ENCODE measurements at regions not wholly inside any gene's neighbourhood (a gene's known extent, or its start where the extent isn't known, plus 50 kb on each side); places are given as distances from the start of the nearest gene placed in this dataset.

GRCh38 chr5:106853266-106853665 is 817.5 kb downstream of the EFNA5 start:
- WGBS (ENCODE audit: extremely low coverage, insufficient read length, low lambda C conversion rate): no CpG with 5 or more reads among the region's 4 CpGs
- Histone ChIP-seq H3K23ac (ENCODE audit: insufficient read length, low read depth, low read length) (no peak overlapping the region), H3K4ac (ENCODE audit: low read depth, low read length) (no peak overlapping the region), H2AK5ac (ENCODE audit: insufficient read length, low read length) (no peak overlapping the region), H4K8ac (replicated peaks; ENCODE audit: insufficient read length, low read depth, low read length) (no peak overlapping the region), H3K23me2 (ENCODE audit: insufficient read length, low read depth, low read length, poor library complexity, severe bottlenecking) (no peaks in the 10 kb centered on the region), H3K4me1 (ENCODE audit: insufficient read depth, low read length) (no peaks in the 10 kb centered on the region), H3K27ac (ENCODE audit: insufficient read length, low read depth, low read length) (no peak overlapping the region), H4K20me1 (ENCODE audit: control insufficient read depth, insufficient read depth, insufficient read length) (no peaks in the 10 kb centered on the region), H3K27me3 (ENCODE audit: insufficient read depth, low read length) (no peaks in the 10 kb centered on the region), H3K14ac (ENCODE audit: insufficient read depth, low read length) (no peak overlapping the region), H2BK5ac (ENCODE audit: insufficient read length, low read length) (no peak overlapping the region), H3K9ac (ENCODE audit: extremely low read depth, insufficient read length, low read length) (no peak overlapping the region), H4K91ac (ENCODE audit: insufficient read length, low read depth, low read length) (no peak overlapping the region), H3K9me3 (ENCODE audit: control insufficient read depth, low read depth, low read length) (no peaks in the 10 kb centered on the region), H2AFZ (ENCODE audit: low read length) (no peak overlapping the region), H3K18ac (ENCODE audit: insufficient read length, low read depth, low read length) (no peak overlapping the region), H3T11ph (ENCODE audit: low read length) (no peak overlapping the region), H3K79me2 (ENCODE audit: insufficient read depth, low read length) (no peaks in the 10 kb centered on the region), H2BK15ac (ENCODE audit: low read depth, low read length) (no peak overlapping the region), H3K79me1 (ENCODE audit: insufficient read depth, low read depth, low read length, poor library complexity, severe bottlenecking) (no peaks in the 10 kb centered on the region), H2BK120ac (ENCODE audit: low read depth, low read length, poor library complexity, severe bottlenecking) (no peak overlapping the region), H3K4me2 (ENCODE audit: insufficient read depth, insufficient read length, low read length) (no peak overlapping the region), H3K56ac (ENCODE audit: insufficient read length, low read depth, low read length) (no peak overlapping the region), H2BK12ac (ENCODE audit: insufficient read length, low read depth, low read length) (no peak overlapping the region), H2BK20ac (ENCODE audit: low read depth, low read length, poor library complexity, severe bottlenecking) (no peak overlapping the region), H4K5ac (ENCODE audit: insufficient read length, low read depth, low read length) (no peak overlapping the region)
- Mint-ChIP-seq H3K4me3 (no peak overlapping the region), H3K27me3 (ENCODE audit: low read depth) (no peaks in the 10 kb centered on the region), H3K4me1 (peaks cover 0 to 2% of the 10 kb centered on the region in 2 experiments; a peak in 1 of 4 replicates), H3K9me3 (peaks cover 4 to 8% of the 10 kb centered on the region in 2 experiments; a peak in 2 of 5 replicates), H3K36me3 (ENCODE audit: insufficient read depth in 1 of 3, low read depth in 3 of 3) (peaks cover 0 to 18% (median 14%) of the 10 kb centered on the region in 3 experiments; a peak in 5 of 7 replicates), H3K27ac (no peak overlapping the region)
- no peak for TF ChIP-seq CTCF (conservative IDR thresholded peaks at IDR 0.05)
- DNase-seq: no peak
